GM18507 (cell line): ENCODE measurements at regions not wholly inside any gene's neighbourhood (a gene's known extent, or its start where the extent isn't known, plus 50 kb on each side); places are given as distances from the start of the nearest gene placed in this dataset.

ENCODE experiments used
- DNase-seq: peaks from one replicate; pipeline ENCODE4 v3.0.0; 2011; ENCODE audit warnings: low read depth; ENCODE audit not compliant: insufficient read length; ENCODE audit errors: extremely low spot score
- FAIRE-seq: peaks from 2 replicates; lab custom pipeline; 2011; peaks lifted over from hg19 to GRCh38; lab: Jason Lieb, UNC

DNA sequence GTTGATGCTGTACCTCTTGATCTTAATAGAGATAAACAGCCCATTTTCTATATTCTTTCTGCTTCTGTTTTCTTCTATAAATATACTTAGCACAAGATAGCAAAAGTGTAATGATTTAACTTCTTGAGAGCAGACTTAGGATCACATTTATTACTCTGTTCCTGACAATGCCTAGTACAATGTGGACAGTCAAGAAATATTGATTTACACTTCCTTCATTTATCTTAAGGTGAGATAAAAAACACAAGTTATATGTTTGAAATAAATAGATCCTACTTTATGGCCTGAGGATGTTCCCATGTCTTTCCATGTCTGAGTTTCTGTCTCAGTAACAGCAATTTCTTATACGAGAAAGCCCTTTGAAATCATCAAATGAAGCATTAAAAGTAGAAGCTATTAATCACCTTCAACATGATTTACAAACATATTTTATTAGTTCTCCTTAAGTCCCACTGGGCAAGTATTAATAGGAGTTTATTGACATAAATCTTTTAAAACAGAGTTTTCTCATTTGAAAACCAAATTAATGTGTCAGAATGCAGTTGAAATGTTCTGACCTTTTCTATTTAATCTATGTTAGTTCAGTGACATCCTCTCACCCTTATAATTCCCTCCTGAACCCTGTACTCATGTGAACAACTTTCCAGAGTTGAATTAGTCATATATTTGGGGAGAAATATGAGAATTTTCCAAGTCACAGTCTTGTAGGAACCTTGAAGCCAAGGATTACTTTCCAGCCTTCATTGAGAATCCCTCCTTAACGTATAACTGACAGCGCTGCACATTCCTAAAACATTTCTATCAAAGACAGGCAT, 1611.7 kb upstream of the TENM4 start:
- FAIRE-seq (no peak), DNase-seq (no peak)

DNA sequence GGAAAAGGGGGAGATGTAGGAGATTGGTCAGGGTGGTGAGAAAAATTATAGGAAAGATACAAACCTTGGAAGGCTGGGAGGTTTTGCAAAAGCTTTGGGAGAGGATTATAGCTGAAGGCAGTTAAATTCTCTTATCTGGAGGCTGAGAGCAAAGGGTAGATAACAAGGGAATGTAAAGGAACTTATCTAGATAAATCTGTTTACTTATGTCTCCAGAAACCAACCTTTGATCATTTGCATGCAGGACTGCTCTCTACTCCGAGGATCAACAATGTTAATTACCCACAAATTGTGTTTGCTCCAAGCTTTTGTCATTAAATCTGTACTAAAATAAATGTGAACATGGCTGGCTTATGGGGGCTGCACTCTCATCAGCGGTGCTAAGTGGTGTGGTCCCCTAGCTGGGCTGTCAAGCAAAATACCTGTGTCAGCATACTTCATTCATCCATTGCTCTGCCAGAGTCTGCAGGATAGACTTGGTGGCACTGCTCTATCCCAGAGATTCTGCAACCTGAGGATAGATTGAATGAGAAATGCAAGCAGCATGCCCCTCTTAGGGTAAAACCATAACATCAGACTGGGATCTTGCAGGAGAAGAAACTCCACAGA, 1599.2 kb upstream of the TENM4 start:
- FAIRE-seq: no peak
- DNase-seq: no peak

DNA sequence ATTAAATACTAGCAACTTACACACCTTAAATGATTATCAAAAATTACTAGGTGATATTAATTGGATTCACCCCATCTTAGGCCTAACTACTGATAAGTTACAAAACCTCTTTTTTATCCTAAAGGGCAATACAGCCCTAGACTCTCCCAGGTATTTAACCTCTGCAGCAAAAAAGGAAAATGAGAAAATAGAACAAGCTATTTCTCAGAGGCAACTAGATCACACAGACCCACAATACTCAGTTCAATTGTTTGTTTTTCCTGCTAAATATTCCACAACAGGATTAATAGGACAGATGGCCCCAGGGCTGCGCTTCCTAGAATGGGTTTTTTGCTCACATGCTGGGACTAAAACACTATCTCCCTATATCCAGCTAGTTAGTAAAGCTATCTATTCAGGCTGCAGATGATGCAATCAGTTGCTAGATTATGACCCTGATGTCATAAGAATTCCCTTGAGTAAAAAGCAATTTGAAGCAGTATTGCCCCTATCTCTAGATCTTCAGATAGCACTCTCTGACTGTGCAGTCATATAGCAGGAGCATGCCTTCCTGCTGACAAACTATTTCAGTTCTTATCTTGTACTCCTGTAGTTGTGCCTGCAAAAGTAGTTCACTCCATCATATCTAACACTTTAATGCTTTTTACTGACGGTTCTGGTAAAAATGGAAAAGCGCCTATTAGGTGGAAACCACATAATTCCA, 1595.5 kb upstream of the TENM4 start:
- no peak for DNase-seq
- no peak for FAIRE-seq

DNA sequence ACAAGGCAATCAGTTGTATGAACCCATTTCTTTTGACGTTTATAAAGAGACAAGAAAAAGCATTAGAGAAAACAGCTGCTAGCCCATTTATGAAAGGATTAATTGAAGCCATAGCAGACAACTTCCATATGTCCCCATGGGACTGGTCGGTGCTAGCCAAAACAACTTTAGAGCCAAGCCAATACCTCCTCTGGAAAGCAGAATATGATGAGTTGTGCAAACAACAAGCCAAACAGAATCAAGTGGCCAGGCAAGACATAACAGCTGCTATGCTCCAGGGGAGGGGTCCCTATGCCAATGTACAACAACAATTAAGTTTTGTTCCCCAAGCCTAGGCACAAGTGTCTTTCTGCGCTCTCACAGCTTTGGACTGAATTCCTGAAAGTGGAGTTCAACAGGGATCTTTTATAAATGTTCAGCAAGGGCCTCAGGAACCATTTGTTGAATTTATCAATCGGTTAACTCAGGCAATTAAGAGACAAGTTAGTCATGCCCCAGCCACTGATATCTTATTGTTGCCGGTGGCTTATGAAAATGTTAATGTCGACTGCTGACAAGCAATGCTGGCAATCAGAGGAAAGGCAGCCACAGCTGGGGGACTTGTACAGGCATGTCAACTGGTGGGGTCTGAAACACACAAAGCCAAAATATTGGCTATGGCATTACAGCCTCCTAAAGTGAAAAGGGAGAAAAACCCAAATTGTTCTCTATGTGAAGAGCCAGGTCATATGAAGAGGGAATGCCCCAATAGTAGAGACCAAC, 1593.1 kb upstream of the TENM4 start:
- DNase-seq (no peak), FAIRE-seq (no peak)

DNA sequence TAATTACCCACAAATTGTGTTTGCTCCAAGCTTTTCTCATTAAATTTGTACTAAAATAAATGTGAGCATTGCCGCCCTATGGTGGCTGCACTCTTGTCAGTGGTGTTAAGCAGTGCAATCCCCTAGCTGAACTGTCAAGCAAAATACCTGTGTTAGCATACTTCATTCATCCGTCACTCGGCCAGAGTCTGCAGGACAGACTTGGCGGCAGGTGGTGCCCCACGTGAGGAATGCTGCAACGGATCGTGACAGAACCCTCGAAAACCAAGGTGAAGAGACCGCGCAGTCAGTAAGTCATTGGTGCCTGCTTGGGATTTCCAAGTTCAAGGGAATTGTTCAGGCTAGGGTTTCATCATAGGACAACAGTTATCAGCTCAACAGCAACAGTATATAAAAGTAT, 1592.1 kb upstream of the TENM4 start:
- DNase-seq (no peak), FAIRE-seq (no peak)

DNA sequence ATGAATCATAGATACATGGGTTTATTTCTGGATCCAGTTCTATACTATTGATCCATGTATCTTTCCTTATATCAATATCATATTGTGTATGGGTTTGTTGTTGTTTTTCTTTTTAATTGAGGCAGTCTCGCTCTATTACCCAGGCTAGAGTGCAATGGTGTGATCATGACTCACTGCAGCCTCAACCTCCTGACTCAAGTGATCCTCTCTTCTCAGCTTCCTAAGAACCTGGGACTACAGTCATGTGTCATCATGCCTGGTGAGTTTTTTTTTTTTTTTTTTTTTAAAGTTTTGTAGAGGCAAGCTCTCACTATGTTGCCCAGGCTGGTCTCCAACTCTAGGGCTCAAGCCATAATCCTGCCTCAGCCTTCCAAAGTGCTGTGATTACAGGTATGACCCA, 1589.4 kb upstream of the TENM4 start:
- FAIRE-seq: no peak
- DNase-seq: no peak

DNA sequence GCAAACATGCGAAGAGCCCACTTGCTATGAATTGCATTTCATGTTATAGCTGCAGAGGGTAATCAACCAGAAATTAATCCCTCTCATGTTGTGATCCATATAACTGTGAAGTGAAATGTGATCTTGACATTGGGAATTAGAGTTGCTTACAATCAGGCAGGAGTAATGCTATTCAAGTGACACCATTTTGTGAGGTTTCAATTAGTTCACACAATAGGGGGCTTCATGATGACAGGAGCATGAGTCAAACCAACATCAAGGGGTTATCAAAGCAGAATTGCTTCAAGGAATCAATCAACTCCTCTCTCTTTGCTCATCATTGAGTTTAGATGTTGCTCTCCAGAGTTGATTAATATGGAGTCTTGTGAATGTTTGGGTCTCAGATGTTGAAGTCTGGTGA, 1585.2 kb upstream of the TENM4 start:
- FAIRE-seq (no peak), DNase-seq (no peak)

DNA sequence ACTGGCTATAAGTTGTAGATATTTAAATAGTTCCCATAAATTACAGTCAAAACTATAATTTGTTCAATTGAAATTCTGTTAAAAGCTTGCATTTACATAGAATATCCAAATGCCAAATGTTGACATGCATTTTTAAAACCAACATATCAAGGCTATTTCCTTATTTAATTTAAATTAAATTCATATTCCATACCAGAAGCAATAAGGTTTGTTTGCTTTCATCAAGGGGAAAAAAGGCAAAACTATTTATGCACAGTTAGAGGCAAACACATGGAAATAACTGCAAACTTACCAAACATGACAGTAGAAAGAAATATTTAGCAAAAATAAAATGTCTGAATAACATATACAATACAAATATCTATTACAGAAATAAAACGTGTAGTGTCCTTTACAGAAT, 1581.2 kb upstream of the TENM4 start:
- no peak for FAIRE-seq

DNA sequence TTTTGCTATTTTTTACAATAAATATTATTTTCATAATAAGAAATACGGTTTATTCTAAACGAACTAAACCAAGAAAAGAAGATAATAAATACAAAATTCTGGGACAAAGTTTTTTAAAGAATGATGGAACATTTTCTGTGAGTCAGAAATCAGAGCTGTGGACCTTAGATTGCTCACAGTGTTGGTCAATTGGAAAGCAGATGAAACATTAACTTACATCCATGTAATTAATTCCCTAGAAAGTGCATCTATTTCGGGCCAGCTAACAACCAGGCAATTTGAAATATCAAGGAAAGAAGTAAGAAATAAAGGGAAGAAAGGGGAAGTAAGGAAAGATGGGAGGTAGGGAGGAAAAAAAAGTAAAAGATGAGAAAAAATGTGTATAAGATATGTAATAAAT, 1569.8 kb upstream of the TENM4 start:
- no peak for FAIRE-seq
- DNase-seq: no peak

More for the DNA sequence above, 1581.2 kb upstream of the TENM4 start:
- no peak for DNase-seq

DNA sequence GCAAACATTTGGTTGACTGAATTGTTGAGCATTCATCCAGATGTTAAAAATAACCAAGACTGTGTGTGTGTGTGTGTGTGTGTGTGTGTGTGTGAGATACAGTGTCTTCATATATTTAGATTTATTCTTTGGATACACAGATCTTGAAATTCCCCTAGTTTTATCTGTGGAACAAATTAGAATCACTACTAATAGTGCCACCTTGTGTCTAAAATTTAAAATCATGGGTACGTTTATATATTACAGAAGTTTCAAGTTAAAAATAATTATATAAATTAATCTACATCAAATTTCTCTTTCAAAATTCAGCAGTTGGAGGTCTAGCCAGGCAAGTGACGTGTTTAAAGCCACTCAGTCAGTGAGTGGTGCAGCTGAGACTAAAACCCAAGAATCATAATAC, 1566.2 kb upstream of the TENM4 start:
- no peak for FAIRE-seq

DNA sequence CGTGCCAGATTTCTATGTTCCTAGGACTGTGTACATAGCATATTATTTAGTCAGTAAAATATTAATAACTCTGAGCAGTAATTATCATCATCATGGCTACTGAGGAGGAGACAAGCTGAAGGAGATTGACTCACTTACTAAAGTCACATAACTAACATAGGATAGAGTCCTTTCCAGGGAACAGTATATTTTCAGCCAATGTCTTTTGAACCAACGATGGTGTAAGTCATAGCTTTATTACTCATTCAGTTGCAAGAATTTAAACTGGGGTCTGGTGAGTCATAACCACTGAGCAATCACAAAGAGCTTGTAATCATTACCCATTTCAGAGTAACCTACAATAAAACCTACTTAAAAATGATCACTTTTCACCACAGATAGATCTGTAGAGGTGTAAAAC, 1564.8 kb upstream of the TENM4 start:
- FAIRE-seq: no peak
- no peak for DNase-seq

More for the DNA sequence above, 1566.2 kb upstream of the TENM4 start:
- no peak for DNase-seq

DNA sequence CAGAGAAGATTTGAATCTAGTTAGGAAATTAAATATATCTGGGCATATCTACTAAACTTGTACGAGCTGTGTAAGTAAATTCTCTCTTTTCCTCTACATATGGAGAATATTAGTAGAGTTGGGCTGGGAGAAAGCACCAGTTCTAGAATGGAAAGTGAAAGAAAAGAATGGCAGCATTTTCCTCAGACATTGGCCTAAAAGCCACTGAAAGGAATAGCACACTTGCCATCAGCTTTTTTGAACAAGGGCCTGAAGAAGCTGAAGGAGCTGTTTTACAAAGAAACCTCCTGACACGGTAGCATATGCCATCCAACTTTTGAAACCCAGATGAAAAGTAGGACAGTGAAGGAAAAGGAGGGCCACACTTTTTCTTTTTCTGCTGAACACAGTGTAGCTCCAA, 1563.7 kb upstream of the TENM4 start:
- FAIRE-seq (no peak), DNase-seq (no peak)

DNA sequence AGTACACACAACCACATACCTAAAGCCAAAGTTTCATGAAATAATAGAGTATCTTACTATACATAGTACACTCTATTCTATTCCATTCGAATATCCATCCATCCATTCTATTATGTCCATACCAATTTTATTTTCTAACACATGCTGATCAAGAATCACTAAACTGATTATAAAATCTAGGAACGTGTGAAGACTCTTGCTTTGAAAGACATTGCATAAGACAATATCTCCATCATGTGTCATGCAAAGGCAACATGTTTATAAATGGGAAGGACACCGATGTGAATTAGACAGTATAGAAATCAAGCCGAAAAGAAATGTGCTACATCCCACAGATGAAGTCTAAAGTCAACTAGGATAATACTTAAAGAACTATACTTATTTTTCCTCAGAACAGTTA, 1561.5 kb upstream of the TENM4 start:
- FAIRE-seq (no peak), DNase-seq (no peak)

DNA sequence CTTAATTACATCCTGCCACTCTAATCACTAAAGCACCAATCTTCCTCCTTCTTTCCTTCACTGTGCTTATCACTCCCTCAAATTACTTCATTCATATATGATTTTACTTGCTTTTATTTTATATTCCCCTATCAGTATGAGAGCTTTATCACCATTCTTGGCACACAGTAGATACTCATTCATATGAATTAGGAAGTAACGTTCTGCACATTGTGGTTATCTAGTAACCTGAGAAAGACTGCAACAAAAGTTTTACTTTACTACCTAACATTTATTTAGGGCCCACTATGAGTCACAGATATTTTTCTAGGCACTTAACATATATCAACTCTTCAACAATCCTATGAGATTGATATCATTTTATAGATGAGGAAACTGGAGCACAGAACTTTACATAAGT, 1559.9 kb upstream of the TENM4 start:
- DNase-seq (no peak), FAIRE-seq (no peak)

DNA sequence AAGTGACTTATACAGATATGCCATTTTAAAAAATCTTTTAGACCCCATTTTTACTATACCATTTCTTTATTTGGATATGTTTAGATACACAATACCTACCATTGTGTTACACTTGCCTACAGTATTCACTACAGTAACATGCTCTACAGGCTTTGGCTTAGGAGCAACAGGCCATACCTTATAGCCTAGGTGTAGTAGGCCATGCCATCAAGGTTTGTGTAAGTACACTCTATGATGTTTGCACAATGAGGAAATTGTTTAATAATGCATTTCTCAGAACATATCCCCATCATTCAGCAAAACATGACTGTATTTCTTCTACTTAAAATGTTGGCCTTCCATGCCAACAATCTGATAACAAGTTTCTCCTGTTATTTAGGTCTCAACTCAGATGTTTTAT, 1559.5 kb upstream of the TENM4 start:
- no peak for FAIRE-seq
- DNase-seq: no peak

DNA sequence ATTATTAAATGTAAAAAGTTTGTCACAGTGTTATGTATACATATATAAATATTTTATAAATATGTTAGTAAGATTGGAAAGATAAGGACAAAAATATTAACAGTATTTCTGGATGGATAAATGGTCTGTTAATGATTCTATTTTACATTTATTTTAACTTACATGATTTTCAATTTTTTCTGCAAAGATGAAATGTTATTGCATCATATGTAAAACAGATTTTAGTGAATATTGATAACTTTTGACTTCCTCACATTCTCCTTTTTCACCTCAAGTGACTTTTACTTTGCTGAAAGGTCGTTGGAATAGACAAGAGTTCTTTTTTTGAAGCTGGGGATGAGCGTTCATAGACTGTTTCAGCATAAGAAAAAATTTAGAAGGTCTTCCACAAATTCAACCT, 1554.7 kb upstream of the TENM4 start:
- no peak for DNase-seq
- FAIRE-seq: no peak

DNA sequence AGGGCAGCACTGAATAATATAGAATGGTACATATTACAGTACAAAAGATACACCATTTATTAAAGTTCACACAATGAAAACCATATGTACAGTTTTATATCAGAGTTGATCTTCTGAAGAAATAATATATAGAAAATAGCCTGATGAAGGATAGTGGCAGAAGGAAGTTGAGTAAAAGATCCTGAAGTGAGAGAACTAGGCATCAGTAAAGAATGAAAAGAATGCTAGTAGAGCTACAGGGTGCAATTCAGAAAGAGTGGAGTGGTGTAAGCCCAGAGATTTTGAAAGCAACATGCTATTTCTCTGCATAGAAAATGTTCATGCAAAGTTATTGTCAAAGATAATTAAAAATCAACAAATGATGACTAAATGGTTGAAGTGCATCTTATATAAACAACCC, 1552.7 kb upstream of the TENM4 start:
- no peak for FAIRE-seq
- no peak for DNase-seq

DNA sequence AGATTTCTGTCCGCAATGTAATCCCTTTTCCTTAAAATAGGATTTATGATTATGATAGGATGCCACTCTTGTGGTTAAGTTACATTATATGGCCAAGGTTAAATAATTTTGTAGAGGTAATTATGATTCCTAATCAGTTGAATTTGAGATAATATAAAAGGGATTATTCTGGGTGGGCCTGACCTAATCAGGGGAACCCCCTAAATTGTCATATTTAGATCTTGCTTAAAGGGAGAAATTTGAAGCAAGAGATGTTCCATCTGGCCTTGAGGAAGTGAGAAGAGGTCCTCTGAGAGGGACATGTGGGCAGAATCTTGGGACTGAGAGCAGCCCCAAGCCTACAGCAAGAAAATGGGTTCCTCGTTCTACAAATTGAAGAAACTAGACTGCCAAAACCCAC, 1550.1 kb upstream of the TENM4 start:
- no peak for FAIRE-seq
- DNase-seq: no peak

DNA sequence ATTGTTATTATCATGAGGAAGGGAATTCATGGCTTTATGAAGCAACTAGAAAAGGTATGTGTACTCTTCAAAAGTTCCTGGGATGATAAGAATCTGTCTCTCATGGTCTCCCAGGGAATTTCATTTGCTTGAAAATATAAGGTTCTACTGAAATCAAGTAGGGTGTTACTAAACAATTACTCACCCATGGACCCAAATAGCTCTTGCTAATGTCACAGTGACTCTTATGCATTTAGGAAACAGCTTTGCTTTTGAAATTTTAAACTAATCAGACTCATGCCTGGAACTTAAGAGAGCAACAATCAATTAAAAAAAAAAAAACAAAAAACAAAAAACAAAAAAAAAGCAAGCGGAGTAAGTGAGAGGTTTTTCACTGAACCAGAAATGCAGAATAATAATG, 1546.3 kb upstream of the TENM4 start:
- no peak for DNase-seq
- no peak for FAIRE-seq

DNA sequence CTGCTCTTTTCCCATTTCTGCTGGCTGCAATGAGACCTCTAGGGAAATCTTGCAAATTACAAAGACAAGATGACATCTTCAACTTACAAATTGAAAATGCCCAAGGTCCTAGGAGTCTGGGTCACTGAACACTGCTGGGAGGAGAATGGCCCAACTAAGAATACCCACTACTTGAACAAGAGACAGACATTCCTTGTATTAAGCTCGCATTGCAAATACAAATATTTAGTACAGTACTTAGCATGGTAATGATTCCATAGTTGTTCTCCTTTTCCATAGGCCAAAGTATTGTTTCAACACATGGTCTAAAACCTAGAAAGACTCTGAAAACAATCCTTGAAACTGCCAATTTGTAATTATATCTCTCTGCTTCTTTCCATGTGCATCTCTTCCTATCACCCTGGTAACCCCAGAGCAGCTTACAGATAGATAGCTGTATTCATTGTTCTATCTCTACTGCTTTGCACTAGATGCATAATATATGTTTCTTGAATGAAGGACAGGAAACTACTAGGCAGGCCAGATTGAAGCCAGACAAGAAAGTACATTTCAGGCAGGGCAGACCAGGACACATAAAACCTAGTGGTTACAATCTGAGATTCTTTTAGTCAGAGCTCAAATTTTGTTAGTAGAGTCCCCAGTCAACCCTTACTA, 1545.7 kb upstream of the TENM4 start:
- DNase-seq (no peak), FAIRE-seq (no peak)
